NB4 (cell line): ENCODE measurements at regions not wholly inside any gene's neighbourhood (a gene's known extent, or its start where the extent isn't known, plus 50 kb on each side); places are given as distances from the start of the nearest gene placed in this dataset.

Source experiments
- CTCF ChIP-seq: IDR thresholded peaks from one replicate; pipeline ENCODE4 v1.5.1; 2012; ENCODE audit warnings: low read depth, low read length
- POLR2A ChIP-seq: IDR thresholded peaks from 2 replicates; pipeline ENCODE4 v1.6.1; 2011; ENCODE audit warnings: mild to moderate bottlenecking; ENCODE audit not compliant: insufficient read length; ENCODE audit errors: extremely low read depth

DNA sequence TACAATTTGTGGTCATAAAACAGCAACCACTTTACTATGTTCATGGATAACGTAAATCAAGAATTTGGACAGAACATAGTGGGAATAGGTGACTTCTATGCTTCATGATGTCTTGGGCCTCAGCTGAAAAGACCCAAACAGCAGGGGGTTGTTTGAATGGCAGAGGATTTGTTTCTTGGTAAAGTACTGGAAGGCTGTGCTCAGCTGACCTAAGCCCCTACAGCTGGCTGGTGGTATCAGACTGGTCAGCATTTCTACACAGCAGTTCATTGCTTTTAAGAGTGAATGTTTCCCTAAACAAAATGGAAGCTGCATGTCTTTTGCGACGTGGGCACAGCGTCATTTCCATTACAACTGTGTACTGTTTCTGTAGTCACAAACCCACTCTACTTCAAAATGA is 148.5 kb upstream of the DEFB112 start:
- TF ChIP-seq CTCF (no peak), POLR2A (no peak)
